GM18907 (cell line): ENCODE measurements at regions not wholly inside any gene's neighbourhood (a gene's known extent, or its start where the extent isn't known, plus 50 kb on each side); places are given as distances from the start of the nearest gene placed in this dataset.

Experiments
- ATAC-seq: cut with Tn5 transposase; IDR thresholded peaks from one replicate; pipeline ENCODE4 v1.9.1; 2021; ENCODE audit warnings: mild to moderate bottlenecking, moderate library complexity; ENCODE audit not compliant: unreplicated experiment

- ATAC-seq: no peak
Measured at GRCh38 chr1:72366466-72366865, 84.1 kb upstream of the NEGR1 start.

- no peak for ATAC-seq
Measured at GRCh38 chr1:72365693-72366092, 83.4 kb upstream of the NEGR1 start.

- no peak for ATAC-seq
Measured at GRCh38 chr1:72362538-72362937, 80.2 kb upstream of the NEGR1 start.

- ATAC-seq: no peak
Measured at GRCh38 chr1:72357411-72357810, 75.1 kb upstream of the NEGR1 start.

GRCh38 chr1:72355899-72356298, 73.6 kb upstream of the NEGR1 start:
- no peak for ATAC-seq

- ATAC-seq: no peak
Measured at GRCh38 chr1:72341661-72342060, 59.3 kb upstream of the NEGR1 start.

- ATAC-seq: no peak
Measured at GRCh38 chr1:72336776-72337175, 54.4 kb upstream of the NEGR1 start.
